ENCODE measurements at regions not wholly inside any gene's neighbourhood (a gene's known extent, or its start where the extent isn't known, plus 50 kb on each side); places are given as distances from the start of the nearest gene placed in this dataset.

GRCh38 chr6:76817429-76817828 is 645.9 kb downstream of the HTR1B start:
- no peak overlapping the region for H3K4me3 ChIP-seq (replicated peaks in 1 of 2; ENCODE audit: low read depth in 2 of 2, low read length in 2 of 2)
- no peak for TF ChIP-seq CTCF (IDR thresholded peaks at IDR 0.05; ENCODE audit: low read depth, low read length)
- DNase-seq (ENCODE audit: low read depth in 2 of 2) = no peak

GRCh38 chr6:76814496-76815458 is 648.5 kb downstream of the HTR1B start:
- DNase-seq (ENCODE audit: low read depth in 2 of 2) = peak; percentile 37 to 58
- TF ChIP-seq CTCF (IDR thresholded peaks at IDR 0.05; ENCODE audit: low read depth, low read length) = no peak
- H3K4me3 ChIP-seq (replicated peaks in 1 of 2; ENCODE audit: low read depth in 2 of 2, low read length in 2 of 2) = no peak overlapping the region

DNA sequence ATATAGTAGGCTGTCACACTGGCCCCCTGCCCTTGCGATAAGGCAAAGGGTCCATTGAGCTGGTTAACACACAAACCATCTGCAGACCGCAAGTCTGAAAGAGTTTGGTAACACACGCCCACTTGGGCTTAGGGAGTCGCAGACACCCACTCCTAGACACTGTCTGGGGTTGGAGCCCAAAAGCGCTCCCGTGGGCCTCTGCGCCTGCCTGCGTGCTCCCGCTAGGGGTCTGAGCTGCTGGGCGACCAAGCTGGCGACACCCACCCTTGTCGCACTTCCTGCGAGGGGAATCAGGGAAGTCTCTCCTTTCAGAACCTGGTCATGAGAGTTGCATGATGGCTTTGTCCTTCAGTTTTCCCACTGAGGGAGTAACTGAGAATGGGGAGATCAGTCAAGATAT is 653.0 kb downstream of the HTR1B start:
- no peak for DNase-seq (ENCODE audit: low read depth in 2 of 2)
- no peak overlapping the region for H3K4me3 ChIP-seq (replicated peaks in 1 of 2; ENCODE audit: low read depth in 2 of 2, low read length in 2 of 2)
- TF ChIP-seq CTCF (IDR thresholded peaks at IDR 0.05; ENCODE audit: low read depth, low read length) = no peak

DNA sequence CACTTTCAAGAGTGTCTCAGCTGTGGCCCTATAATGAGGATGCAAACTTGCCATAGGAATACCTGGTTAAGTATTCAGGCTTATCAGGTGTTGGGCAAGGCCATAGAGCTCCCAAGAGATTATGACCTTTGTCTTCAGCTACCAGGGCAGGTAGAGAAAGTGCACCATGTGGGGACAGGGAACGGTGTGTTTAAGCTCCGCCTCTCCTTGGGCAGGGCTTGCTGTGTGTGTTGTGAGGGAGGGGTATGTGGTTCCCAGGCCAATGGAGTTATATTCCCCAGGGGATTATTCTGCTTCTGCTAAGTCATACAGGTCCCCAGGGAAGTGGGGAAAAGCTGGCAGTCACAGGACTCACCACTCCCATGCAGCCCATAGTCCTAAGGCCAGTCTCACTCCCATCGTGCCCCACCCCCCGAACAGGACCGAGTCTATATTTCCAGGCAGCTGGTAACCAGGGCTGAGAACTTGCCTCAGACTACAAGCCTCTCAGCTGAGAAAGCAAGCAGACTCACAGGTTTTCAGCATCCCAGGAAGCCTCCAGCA is 660.2 kb downstream of the HTR1B start:
- DNase-seq (ENCODE audit: low read depth in 2 of 2) = no peak
- H3K4me3 ChIP-seq (replicated peaks in 1 of 2; ENCODE audit: low read depth in 2 of 2, low read length in 2 of 2) = no peak overlapping the region
- no peak for TF ChIP-seq CTCF (IDR thresholded peaks at IDR 0.05; ENCODE audit: low read depth, low read length)

- H3K4me3 ChIP-seq (replicated peaks in 1 of 2; ENCODE audit: low read depth in 2 of 2, low read length in 2 of 2) = no peak overlapping the region
- no peak for TF ChIP-seq CTCF (IDR thresholded peaks at IDR 0.05; ENCODE audit: low read depth, low read length)
- DNase-seq (ENCODE audit: low read depth in 2 of 2) = peak in 1 of 2 donors; percentile 83
Observed at GRCh38 chr6:76792394-76792793, 670.9 kb downstream of the HTR1B start.

- no peak for TF ChIP-seq CTCF (IDR thresholded peaks at IDR 0.05; ENCODE audit: low read depth, low read length)
- DNase-seq (ENCODE audit: low read depth in 2 of 2) = peak in 1 of 2 donors; percentile 60
- H3K4me3 ChIP-seq (replicated peaks in 1 of 2; ENCODE audit: low read depth in 2 of 2, low read length in 2 of 2) = no peak overlapping the region
Observed at GRCh38 chr6:76790881-76791280, 672.4 kb downstream of the HTR1B start.

Data from cardiac fibroblast (primary cell).